Posterior vena cava (tissue), 2 donors: ENCODE measurements at regions not wholly inside any gene's neighbourhood (a gene's known extent, or its start where the extent isn't known, plus 50 kb on each side); places are given as distances from the start of the nearest gene placed in this dataset.

Experiments used
- DNase-seq: peaks from one replicate; pipeline ENCODE4 v3.0.0-alpha.2; 2020; ENCODE audit warnings: low spot score
- intact Hi-C, 2 donors: fragments of 100-400 bp; cut with DNase I; formaldehyde crosslinking; loops; one replicate each; pipeline versions ENCODE4 v1.14.1 to v1.14.2; 2022 to 2023
- donor health status: DM: yes; HTN: yes; CAD: no.
- donor health status: DM: yes; HTN: yes; CAD: no.

DNA sequence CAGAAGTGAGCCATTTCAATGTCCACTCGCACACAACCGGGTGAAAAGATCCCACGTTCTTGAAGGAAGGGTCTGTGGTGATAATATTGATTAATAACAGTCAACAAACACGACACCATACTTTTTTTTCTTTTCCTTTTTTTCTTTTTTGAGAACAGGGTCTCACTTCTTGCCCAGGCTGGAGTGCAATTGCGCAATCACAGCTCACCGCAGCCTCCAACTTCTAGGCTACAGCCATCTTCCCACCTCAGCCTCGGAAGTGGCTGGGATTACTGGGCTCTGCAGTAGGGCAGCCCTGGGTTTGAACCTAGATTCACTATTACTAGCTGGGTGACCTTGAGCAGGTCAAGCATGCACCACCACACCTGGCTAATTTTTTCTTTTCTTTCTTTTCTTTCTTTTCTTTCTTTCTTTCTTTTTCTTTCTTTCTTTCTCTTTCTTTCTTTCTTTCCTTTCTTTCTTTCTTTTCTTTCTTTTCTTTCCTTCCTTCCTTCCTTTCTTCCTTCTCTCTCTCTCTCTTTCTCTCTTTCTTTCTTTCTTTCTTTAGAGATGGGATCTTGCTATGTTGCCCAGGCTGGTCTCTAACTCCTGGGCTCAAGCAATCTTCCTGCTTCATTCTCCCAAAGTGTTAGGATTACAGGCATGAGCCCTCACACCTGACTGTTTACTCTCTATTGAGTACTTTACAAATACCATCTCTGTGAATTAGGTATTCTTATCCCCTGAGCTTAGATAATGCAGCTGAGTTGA lies 123.9 kb downstream of the SNX5 start:
- intact Hi-C loops, result loop anchor here in 1 of 2 donors (5.0 kb wide), 1 partner anchor 47 kb away; no protein-coding TSS in a partner anchor
- no peak for DNase-seq

DNA sequence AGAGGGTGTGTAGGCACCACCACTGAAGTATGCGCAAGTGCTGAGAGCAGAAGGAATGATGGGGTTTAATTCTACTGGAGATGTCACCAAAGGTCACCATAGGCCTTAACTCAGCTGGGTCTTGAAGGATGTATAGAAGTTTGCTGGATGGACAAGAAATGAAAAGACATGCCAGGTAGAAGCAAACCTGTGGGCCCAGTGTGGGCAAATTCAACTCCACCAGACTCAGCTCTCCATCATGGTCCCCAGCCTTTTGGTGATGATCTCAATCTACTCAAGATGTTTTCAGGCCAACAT lies 124.5 kb downstream of the SNX5 start:
- intact Hi-C loops, result no loop called here
- DNase-seq, result no peak

DNA sequence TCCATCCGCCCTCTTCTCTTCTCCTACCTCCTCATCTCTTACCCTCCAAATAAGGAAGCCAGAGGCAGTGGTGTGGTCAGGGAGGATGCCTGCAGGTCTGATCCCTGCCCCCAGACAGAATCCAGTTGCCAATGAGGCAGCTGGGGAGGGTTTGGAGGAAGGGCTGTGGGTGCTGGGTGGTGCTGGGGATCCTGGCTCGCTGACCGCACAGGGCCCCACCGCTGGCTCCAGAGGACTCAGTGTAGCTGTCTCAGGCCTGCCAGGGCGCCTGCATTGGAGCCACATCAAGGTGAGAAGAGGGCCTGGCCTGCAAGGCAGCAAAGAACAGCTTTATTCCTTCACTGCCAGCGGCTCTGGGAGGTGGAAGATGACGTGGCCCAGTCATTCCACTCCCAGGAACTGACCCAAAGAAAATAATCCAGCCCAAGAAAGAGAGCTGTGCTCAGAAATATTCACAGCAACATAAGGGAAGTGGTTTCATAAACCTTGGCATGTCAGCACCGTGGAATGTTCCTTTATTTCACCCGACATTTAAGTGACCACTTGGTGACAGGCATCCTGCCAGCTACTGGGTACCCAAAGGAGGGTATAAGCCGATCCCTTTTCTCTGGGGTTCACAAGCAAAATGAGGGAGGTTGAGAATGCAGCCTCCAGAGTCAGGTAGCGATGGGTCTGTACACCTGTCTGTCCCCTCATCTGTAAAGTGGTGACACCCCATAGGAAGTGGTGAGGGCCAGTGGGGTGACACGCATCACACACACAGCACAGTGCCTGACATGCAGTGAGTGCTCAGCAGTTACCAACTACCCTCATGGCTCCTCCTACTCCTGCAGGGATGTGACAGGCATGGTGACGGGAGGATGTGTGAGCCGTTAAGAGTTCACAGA lies 125.1 kb downstream of the SNX5 start:
- DNase-seq, result no peak
- intact Hi-C loops, result no loop called here

DNA sequence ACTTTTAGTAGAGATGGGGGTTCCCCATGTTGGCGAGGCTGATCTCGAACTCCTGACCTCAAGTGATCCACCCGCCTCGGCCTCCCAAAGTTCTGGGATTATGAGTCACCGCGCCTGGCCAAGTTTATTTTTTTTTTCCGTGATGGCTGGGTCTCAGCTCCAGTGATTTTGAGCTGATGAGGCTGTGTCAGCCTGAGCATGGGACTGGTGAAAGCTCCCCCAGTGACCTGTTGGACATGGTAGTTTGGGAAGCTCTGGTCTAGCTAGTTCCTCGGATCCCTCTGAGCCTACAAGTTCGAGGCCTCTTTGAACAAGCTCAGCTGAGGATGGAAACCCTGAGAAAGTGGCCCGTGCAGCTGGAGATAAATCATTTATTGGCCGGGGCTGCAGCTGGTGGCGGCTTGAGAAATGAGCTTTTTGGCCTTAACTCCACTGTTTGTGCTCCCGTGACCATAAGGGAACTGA lies 126.8 kb downstream of the SNX5 start:
- DNase-seq, result peak; percentile 84
- intact Hi-C loops, result no loop called here

DNA sequence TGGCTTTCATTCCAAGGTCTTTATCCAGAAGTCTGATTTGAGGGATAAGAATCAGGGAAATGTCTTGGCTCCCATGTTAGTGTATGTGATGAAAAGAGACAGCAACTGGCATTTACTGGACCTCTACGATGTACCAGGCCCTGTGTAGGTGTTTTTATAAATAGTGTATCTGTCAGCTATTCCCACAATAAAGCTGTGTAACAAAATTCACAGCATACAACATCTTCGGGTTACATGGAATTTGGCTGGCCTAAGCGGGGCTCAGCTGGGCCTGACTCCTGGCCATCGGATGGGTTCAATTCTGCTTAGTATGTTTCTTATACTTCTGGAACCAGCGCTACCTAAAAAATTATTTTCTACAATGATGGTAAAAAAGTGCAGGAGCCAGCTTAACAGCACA lies 128.2 kb downstream of the SNX5 start:
- intact Hi-C loops, result no loop called here
- peak; percentile 25 for DNase-seq

DNA sequence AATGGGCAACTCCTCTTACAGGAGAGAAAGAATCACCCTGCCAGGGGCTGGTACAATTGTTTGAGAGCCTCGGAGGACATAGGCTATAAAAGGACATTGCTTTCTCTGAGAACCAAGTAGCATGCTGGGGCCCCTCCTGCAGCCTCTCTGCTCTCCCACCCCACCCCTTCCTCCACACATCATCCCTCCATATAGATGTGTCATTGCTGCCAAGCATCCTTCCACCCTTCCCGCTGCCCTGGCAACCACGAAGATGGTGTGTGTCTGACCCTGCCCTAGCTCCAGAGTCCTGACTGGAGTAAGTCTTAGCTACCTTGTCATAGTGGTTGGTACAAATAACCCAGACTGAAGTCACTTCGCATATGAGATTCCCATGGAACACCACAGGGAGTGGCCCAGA lies 129.7 kb downstream of the SNX5 start:
- DNase-seq, result peak; percentile 38
- intact Hi-C loops, result loop anchor here in 1 of 2 donors (5.0 kb wide), 1 partner anchor 963 kb away; no protein-coding TSS in a partner anchor

DNA sequence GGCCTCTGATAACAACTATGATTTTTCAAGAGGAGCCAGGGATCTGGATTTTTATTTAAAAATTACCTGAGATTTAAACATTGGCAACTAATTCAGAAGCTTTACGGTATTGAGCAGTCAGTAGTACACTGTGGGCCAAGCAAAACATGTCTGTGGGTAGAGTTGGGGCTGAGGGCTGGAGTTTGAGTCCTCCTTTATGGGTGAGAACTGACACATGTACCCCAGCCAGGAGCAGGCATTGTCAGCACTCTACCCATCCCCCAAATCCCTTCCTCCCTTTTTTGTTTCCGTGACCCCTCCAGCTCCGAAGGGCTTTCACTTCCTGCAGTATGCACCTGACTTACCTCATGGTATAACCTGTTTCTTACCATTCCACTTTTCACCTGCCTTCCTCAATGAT lies 131.4 kb downstream of the SNX5 start:
- peak; percentile 25 for DNase-seq
- intact Hi-C loops, result loop anchor here in 1 of 2 donors (5.0 kb wide), 1 partner anchor 965 kb away; no protein-coding TSS in a partner anchor

- intact Hi-C loops, result loop anchor here in 1 of 2 donors (5.0 kb wide), 1 partner anchor 966 kb away; no protein-coding TSS in a partner anchor
- peak; percentile 96 for DNase-seq
Observed at GRCh38 chr20:17836303-17836861, 132.2 kb downstream of the SNX5 start.

DNA sequence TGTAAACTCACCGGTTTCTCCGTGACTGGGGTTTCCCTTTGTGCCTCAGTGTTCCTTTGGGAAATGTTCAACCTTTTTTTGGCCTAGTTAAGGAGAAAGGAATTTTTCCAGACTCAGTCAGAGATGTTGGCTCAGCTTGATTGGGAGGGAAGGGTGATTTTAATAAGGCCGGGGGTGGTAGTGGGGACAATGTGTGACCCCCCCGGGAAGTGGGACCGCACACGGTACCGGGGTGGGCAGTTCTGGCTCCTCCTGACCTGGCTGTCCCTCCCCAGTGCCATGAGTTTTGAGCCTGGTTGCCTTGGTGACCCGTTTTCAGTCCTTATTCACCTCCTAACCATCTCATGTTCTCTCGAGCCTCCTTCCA lies 132.7 kb downstream of the SNX5 start:
- intact Hi-C loops, result loop anchor here in 1 of 2 donors (5.0 kb wide), 1 partner anchor 966 kb away; no protein-coding TSS in a partner anchor
- no peak for DNase-seq

DNA sequence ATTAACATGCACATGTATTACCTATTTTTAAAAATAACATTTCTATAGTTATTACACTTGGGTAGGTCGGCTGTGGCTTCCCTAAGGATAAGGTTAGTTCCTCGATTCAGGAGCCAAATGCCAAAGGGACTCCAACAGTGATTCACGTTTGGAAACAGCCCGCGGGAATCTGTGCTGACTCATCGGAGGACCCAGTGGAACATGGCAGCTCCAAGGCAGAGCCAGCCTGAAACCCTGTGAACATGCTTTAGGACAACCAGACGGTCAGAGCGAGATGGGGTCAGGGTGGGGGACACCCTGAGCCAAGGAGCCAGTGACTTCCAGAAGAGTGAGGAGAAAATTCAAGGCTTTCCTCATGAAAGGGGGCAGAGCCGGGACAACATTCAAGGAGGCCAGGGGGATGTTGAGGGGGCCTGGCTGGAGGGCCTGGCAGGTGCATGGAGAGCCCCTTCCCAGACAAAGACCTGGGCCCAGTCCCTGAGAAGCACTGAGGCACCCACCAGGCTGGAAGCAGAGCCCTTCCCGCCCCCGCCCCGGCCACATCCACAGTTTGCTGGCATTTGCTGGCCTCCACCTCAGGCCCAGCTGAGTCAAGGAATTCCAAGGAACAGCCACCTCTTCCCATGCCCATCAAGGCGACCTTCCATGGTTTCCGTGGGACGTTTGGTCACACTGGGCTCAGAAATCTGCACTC lies 133.2 kb downstream of the SNX5 start:
- intact Hi-C loops, result loop anchor here in 1 of 2 donors (5.0 kb wide), 1 partner anchor 967 kb away; no protein-coding TSS in a partner anchor
- DNase-seq, result peak; percentile 91

- DNase-seq, result no peak
- intact Hi-C loops, result loop anchor here in 1 of 2 donors (5.0 kb wide), 1 partner anchor 967 kb away; no protein-coding TSS in a partner anchor
Observed at GRCh38 chr20:17834804-17835203, 133.8 kb downstream of the SNX5 start.

- DNase-seq, result peak; percentile 2
- intact Hi-C loops, result no loop called here
Observed at GRCh38 chr20:17833036-17833674, 133.4 kb downstream of the BANF2 start.

GRCh38 chr20:17832236-17832915 lies 132.6 kb downstream of the BANF2 start:
- no peak for DNase-seq
- intact Hi-C loops, result no loop called here

GRCh38 chr20:17828598-17829144 lies 128.9 kb downstream of the BANF2 start:
- intact Hi-C loops, result no loop called here
- DNase-seq, result peak; percentile 34

GRCh38 chr20:17827759-17828559 lies 128.2 kb downstream of the BANF2 start:
- intact Hi-C loops, result no loop called here

DNA sequence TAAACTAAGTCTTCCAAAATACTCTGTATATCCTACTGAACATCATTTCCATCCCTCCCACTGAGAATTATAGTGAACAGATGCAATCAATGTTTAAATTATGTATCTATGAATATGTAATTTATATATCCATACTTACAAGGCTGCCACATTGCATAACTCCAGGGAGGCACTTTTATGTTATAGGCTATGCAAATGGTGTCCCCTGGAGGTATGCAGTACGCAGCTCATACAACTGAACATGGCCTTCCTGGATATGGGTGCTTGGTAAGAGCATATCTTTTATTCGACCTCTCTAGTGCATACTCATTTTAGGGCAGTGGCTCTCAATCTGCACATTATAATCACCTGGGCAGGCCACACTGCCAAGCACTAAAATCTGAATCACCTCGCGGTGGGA lies 127.3 kb downstream of the BANF2 start:
- intact Hi-C loops, result no loop called here
- DNase-seq, result peak; percentile 8

More at GRCh38 chr20:17827759-17828559, 128.2 kb downstream of the BANF2 start:
- DNase-seq, result peak; percentile 38
